KMS-11 (cell line): ENCODE measurements at regions not wholly inside any gene's neighbourhood (a gene's known extent, or its start where the extent isn't known, plus 50 kb on each side); places are given as distances from the start of the nearest gene placed in this dataset.
"Not testable (repeated sequence)": the region's sequence is repeated elsewhere in the genome, so short reads cannot be mapped to it uniquely, and the experiment has no call there.

Experiments used
- H2AFZ ChIP-seq: fragments of 200-600 bp; sonication (generic); 2 replicates; pipeline ENCODE4 v1.6.1; 2016; ENCODE audit warnings: antibody characterized with exemption, mixed run types, low read depth
- H3K27ac ChIP-seq: fragments of 200-600 bp; sonication (generic); 2 replicates; pipeline ENCODE4 v1.6.1; 2016; ENCODE audit warnings: mild to moderate bottlenecking, mixed run types
- H3K27me3 ChIP-seq: fragments of 200-600 bp; sonication (generic); 2 replicates; pipeline ENCODE4 v1.6.1; 2017; ENCODE audit warnings: mild to moderate bottlenecking, low read depth, mixed run types, moderate library complexity; ENCODE audit not compliant: insufficient read depth
- H3K36me3 ChIP-seq: fragments of 200-600 bp; sonication (generic); 2 replicates; pipeline ENCODE4 v1.6.1; 2017; ENCODE audit warnings: mild to moderate bottlenecking, mixed run types; ENCODE audit not compliant: insufficient read depth
- H3K4me1 ChIP-seq: fragments of 200-600 bp; sonication (generic); 2 replicates; pipeline ENCODE4 v1.6.1; 2016; ENCODE audit warnings: mild to moderate bottlenecking, low read depth, mixed run types; ENCODE audit not compliant: poor library complexity, severe bottlenecking
- H3K4me2 ChIP-seq: fragments of 200-600 bp; sonication (generic); 2 replicates; pipeline ENCODE4 v1.7.0; 2016; ENCODE audit warnings: mild to moderate bottlenecking, mixed run types
- H3K4me3 ChIP-seq: fragments of 200-600 bp; sonication (generic); IDR thresholded peaks from 2 replicates; pipeline ENCODE4 v1.6.1; 2017; ENCODE audit warnings: low read depth, low read length, mixed read lengths; ENCODE audit not compliant: insufficient read depth
- H3K79me2 ChIP-seq: fragments of 200-600 bp; sonication (generic); 2 replicates; pipeline ENCODE4 v1.6.1; 2016; ENCODE audit warnings: low read depth, mixed run types; ENCODE audit not compliant: insufficient read depth
- H3K9ac ChIP-seq: fragments of 200-600 bp; sonication (generic); 2 replicates; pipeline ENCODE4 v1.6.1; 2016; ENCODE audit warnings: mild to moderate bottlenecking, mixed run types
- H4K20me1 ChIP-seq: fragments of 200-600 bp; sonication (generic); 2 replicates; pipeline ENCODE4 v1.6.1; 2016; ENCODE audit warnings: mild to moderate bottlenecking, mixed run types; ENCODE audit not compliant: insufficient read depth
- CTCF ChIP-seq: fragments of 200-600 bp; sonication (generic); conservative IDR thresholded peaks from 2 replicates; pipeline ENCODE4 v1.6.1; 2017; ENCODE audit warnings: low read depth, mild to moderate bottlenecking, antibody characterized with exemption, low read length, moderate library complexity, mixed read lengths

- no peak for TF ChIP-seq CTCF
- Histone ChIP-seq H3K27ac (no peak overlapping the region), H3K27me3 (no peaks in the 10 kb centered on the region), H3K79me2 (no peaks in the 10 kb centered on the region), H3K9ac (no peak overlapping the region), H2AFZ (no peak overlapping the region), H3K4me3 (no peak overlapping the region), H3K4me2 (no peak overlapping the region), H3K4me1 (peaks cover 16% of the 10 kb centered on the region), H3K36me3 (no peaks in the 10 kb centered on the region), H4K20me1 (no peaks in the 10 kb centered on the region)
Measured at GRCh38 chr5:50580506-50580905, 85.9 kb upstream of the PARP8 start.

- H3K36me3 ChIP-seq, H3K9ac ChIP-seq, H3K4me2 ChIP-seq, H2AFZ ChIP-seq, H3K79me2 ChIP-seq, H3K4me3 ChIP-seq, H3K27ac ChIP-seq, H4K20me1 ChIP-seq, H3K4me1 ChIP-seq, H3K27me3 ChIP-seq: not testable (repeated sequence)
Measured at GRCh38 chr5:50581845-50582244, 84.6 kb upstream of the PARP8 start.

GRCh38 chr5:50582699-50583098 is 83.7 kb upstream of the PARP8 start:
- Histone ChIP-seq H3K4me2 (no peak overlapping the region), H3K4me3 (no peak overlapping the region), H3K27me3 (no peaks in the 10 kb centered on the region), H3K79me2 (no peaks in the 10 kb centered on the region), H3K4me1 (no peaks in the 10 kb centered on the region), H4K20me1 (no peaks in the 10 kb centered on the region), H2AFZ (no peak overlapping the region), H3K27ac (no peak overlapping the region), H3K36me3 (no peaks in the 10 kb centered on the region), H3K9ac (no peak overlapping the region)
- TF ChIP-seq CTCF, result no peak

- no peaks in the 10 kb centered on the region for H4K20me1 ChIP-seq
- H3K79me2 ChIP-seq, result no peaks in the 10 kb centered on the region
- no peak overlapping the region for H3K4me3 ChIP-seq
- no peaks in the 10 kb centered on the region for H3K27me3 ChIP-seq
- no peak overlapping the region for H3K9ac ChIP-seq
- no peak overlapping the region for H3K27ac ChIP-seq
- no peaks in the 10 kb centered on the region for H3K4me1 ChIP-seq
- no peaks in the 10 kb centered on the region for H3K36me3 ChIP-seq
- no peak overlapping the region for H3K4me2 ChIP-seq
- no peak for TF ChIP-seq CTCF
- no peak overlapping the region for H2AFZ ChIP-seq
Measured at GRCh38 chr5:50583621-50584020, 82.8 kb upstream of the PARP8 start.

GRCh38 chr5:50588471-50588870 is 78.0 kb upstream of the PARP8 start:
- not testable (repeated sequence) for H3K27me3 ChIP-seq, H3K4me2 ChIP-seq, H3K36me3 ChIP-seq, H2AFZ ChIP-seq, H3K27ac ChIP-seq, H3K9ac ChIP-seq, H4K20me1 ChIP-seq, H3K79me2 ChIP-seq, H3K4me3 ChIP-seq
- H3K4me1 ChIP-seq, result peaks cover 32% of the 10 kb centered on the region

- H3K27me3 ChIP-seq, H3K9ac ChIP-seq, H4K20me1 ChIP-seq, H2AFZ ChIP-seq, H3K36me3 ChIP-seq, H3K79me2 ChIP-seq, H3K4me3 ChIP-seq, H3K27ac ChIP-seq: not testable (repeated sequence)
- peaks cover 51% of the 10 kb centered on the region for H3K4me1 ChIP-seq
- H3K4me2 ChIP-seq, result peak overlapping the region; percentile 47; the same call in 1 of the 2 replicates
Measured at GRCh38 chr5:50590444-50591189, 75.8 kb upstream of the PARP8 start.

GRCh38 chr5:50591338-50591737 is 75.1 kb upstream of the PARP8 start:
- H3K36me3 ChIP-seq, H3K27me3 ChIP-seq, H3K27ac ChIP-seq, H4K20me1 ChIP-seq, H3K9ac ChIP-seq, H3K79me2 ChIP-seq, H2AFZ ChIP-seq, H3K4me3 ChIP-seq: not testable (repeated sequence)
- Histone ChIP-seq H3K4me1 (peaks cover 51% of the 10 kb centered on the region), H3K4me2 (peak overlapping the region; percentile 47)
